GM23338 (cell line): ENCODE measurements at regions not wholly inside any gene's neighbourhood (a gene's known extent, or its start where the extent isn't known, plus 50 kb on each side); places are given as distances from the start of the nearest gene placed in this dataset.

ENCODE experiments used
- ATAC-seq: fragments of 200-7000 bp; cut with Tn5 transposase; 3 replicates; pipeline ENCODE4 v1.9.1; 2020
- DNase-seq: peaks from one replicate; pipeline ENCODE4 v3.0.0-alpha.2; 2015; ENCODE audit warnings: low spot score
- H2AFZ ChIP-seq: fragments of 200-600 bp; sonication (generic); 2 replicates; pipeline ENCODE4 v1.8.0; 2016; ENCODE audit warnings: antibody characterized with exemption, mild to moderate bottlenecking, moderate library complexity
- H3F3A ChIP-seq: fragments of 200-600 bp; sonication (generic); replicated peaks from 2 replicates; pipeline ENCODE4 v1.8.0; 2017; ENCODE audit warnings: antibody characterized with exemption, mixed run types, low read depth
- H3K27ac ChIP-seq: fragments of 200-600 bp; sonication (generic); 2 replicates; pipeline ENCODE4 v1.6.1; 2016; ENCODE audit warnings: low read depth
- H3K27me3 ChIP-seq: fragments of 200-600 bp; sonication (generic); 2 replicates; pipeline ENCODE4 v1.8.0; 2016; ENCODE audit warnings: mild to moderate bottlenecking, mixed run types, moderate library complexity; ENCODE audit not compliant: insufficient read depth
- H3K36me3 ChIP-seq: fragments of 200-600 bp; sonication (generic); 2 replicates; pipeline ENCODE4 v1.8.0; 2016; ENCODE audit warnings: mild to moderate bottlenecking; ENCODE audit not compliant: insufficient read depth
- H3K4me1 ChIP-seq: fragments of 200-600 bp; sonication (generic); 2 replicates; pipeline ENCODE4 v1.8.0; 2016; ENCODE audit warnings: mild to moderate bottlenecking, moderate library complexity; ENCODE audit not compliant: insufficient read depth
- H3K4me2 ChIP-seq: fragments of 200-600 bp; sonication (generic); 2 replicates; pipeline ENCODE4 v1.7.1; 2017; ENCODE audit warnings: mixed run types
- H3K4me3 ChIP-seq: fragments of 200-600 bp; sonication (generic); 2 replicates; pipeline ENCODE4 v1.6.1; 2016; ENCODE audit warnings: mixed run types
- H3K79me2 ChIP-seq: fragments of 200-600 bp; sonication (generic); replicated peaks from 2 replicates; pipeline ENCODE4 v1.8.0; 2017; ENCODE audit warnings: mild to moderate bottlenecking; ENCODE audit not compliant: insufficient read depth
- H3K9me2 ChIP-seq: fragments of 200-600 bp; sonication (generic); 2 replicates; pipeline ENCODE4 v1.8.0; 2017; ENCODE audit not compliant: insufficient read depth
- H4K20me1 ChIP-seq: fragments of 200-600 bp; sonication (generic); replicated peaks from 2 replicates; pipeline ENCODE4 v1.8.0; 2017; ENCODE audit warnings: mild to moderate bottlenecking; ENCODE audit not compliant: insufficient read depth
- H3K27ac Mint-ChIP-seq: 2 replicates; pipeline ENCODE4 v1.8.0; 2020; ENCODE audit warnings: inconsistent platforms, mild to moderate bottlenecking, moderate library complexity, mixed read lengths
- H3K27me3 Mint-ChIP-seq: 3 replicates; pipeline ENCODE4 v1.8.0; 2022; ENCODE audit warnings: low read depth, mild to moderate bottlenecking, moderate library complexity, mixed read lengths, inconsistent platforms; ENCODE audit not compliant: insufficient read depth, poor library complexity
- H3K36me3 Mint-ChIP-seq: 3 replicates; pipeline ENCODE4 v1.8.0; 2021; ENCODE audit warnings: low read depth, mild to moderate bottlenecking, inconsistent platforms, moderate library complexity, mixed read lengths
- H3K4me1 Mint-ChIP-seq: 3 replicates; pipeline ENCODE4 v1.8.0; 2020; ENCODE audit warnings: mild to moderate bottlenecking, inconsistent platforms, mixed read lengths
- H3K4me3 Mint-ChIP-seq: 3 replicates; pipeline ENCODE4 v1.8.0; 2021; ENCODE audit warnings: moderate library complexity, mild to moderate bottlenecking, inconsistent platforms, mixed read lengths
- H3K9me3 Mint-ChIP-seq: 3 replicates; pipeline ENCODE4 v1.8.0; 2020; ENCODE audit warnings: moderate library complexity, mild to moderate bottlenecking, inconsistent platforms, mixed read lengths
- EZH2 ChIP-seq: fragments of 200-600 bp; sonication (generic); IDR thresholded peaks from one replicate; pipeline ENCODE4 v1.8.0; 2017; ENCODE audit warnings: antibody characterized with exemption, mild to moderate bottlenecking, low read depth; ENCODE audit not compliant: unreplicated experiment
- EZH2phosphoT487 ChIP-seq: fragments of 200-600 bp; sonication (generic); IDR thresholded peaks from one replicate; pipeline ENCODE4 v1.8.1; 2018; ENCODE audit warnings: antibody characterized with exemption; ENCODE audit not compliant: unreplicated experiment
- JUNB ChIP-seq: IDR thresholded peaks from one replicate; pipeline ENCODE4 v1.6.1; 2016; ENCODE audit warnings: antibody characterized with exemption; ENCODE audit not compliant: unreplicated experiment
- NANOG ChIP-seq: IDR thresholded peaks from 2 replicates; pipeline ENCODE4 v1.6.1; 2016; ENCODE audit warnings: antibody characterized with exemption, borderline replicate concordance
- POLR2AphosphoS5 ChIP-seq: IDR thresholded peaks from 2 replicates; pipeline ENCODE4 v1.6.1; 2016; ENCODE audit warnings: antibody characterized with exemption, low read depth
- ZNF114 ChIP-seq: fragments of 250-450 bp; sonication (Bioruptor Pico); IDR thresholded peaks from 2 replicates; pipeline ENCODE4 v1.5.0; 2020; ENCODE audit warnings: mild to moderate bottlenecking, moderate library complexity
- ZNF331 ChIP-seq: fragments of 250-450 bp; sonication (Bioruptor Pico); IDR thresholded peaks from 2 replicates; pipeline ENCODE4 v1.5.0; 2020; ENCODE audit warnings: low read depth, mild to moderate bottlenecking, moderate library complexity
- TF ChIP-seq, protein P1 (sequence below), 2 experiments: fragments of 200-600 bp in 1 of 2; sonication (generic) in 1 of 2; conservative IDR thresholded peaks; 2 replicates each; pipeline versions ENCODE4 v1.5.1 to v1.6.1; 2016 to 2017; ENCODE audit warnings: antibody characterized with exemption in 2 of 2, low read depth in 2 of 2, mild to moderate bottlenecking in 2 of 2, moderate library complexity in 1 of 2
- TF ChIP-seq, protein P2 (sequence below): IDR thresholded peaks from 2 replicates; pipeline ENCODE4 v1.6.1; 2016; ENCODE audit warnings: antibody characterized with exemption
- TF ChIP-seq, protein P3 (sequence below): IDR thresholded peaks from one replicate; pipeline ENCODE4 v1.6.1; 2018; ENCODE audit warnings: antibody characterized with exemption; ENCODE audit not compliant: unreplicated experiment

DNA sequence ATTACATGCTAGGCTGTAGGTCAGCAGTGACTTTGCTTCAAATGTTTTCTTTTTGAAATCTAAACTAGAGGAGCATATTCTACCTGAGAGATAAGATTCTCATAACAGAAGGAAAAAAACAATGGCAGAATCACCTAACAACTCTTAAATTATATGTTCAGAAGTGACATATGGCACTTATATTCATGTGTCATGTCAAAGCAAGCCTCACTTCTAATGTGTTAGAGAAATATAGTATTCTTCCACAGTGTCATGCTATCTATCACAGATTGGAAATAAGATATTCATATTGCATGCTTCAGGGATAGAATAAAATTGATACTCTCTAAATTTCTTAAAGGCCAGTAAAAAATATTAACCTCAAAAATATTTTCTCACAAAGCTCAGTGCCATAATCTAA, 874.6 kb upstream of the PRMT6 start (continued):
- TF ChIP-seq, protein P1, sequence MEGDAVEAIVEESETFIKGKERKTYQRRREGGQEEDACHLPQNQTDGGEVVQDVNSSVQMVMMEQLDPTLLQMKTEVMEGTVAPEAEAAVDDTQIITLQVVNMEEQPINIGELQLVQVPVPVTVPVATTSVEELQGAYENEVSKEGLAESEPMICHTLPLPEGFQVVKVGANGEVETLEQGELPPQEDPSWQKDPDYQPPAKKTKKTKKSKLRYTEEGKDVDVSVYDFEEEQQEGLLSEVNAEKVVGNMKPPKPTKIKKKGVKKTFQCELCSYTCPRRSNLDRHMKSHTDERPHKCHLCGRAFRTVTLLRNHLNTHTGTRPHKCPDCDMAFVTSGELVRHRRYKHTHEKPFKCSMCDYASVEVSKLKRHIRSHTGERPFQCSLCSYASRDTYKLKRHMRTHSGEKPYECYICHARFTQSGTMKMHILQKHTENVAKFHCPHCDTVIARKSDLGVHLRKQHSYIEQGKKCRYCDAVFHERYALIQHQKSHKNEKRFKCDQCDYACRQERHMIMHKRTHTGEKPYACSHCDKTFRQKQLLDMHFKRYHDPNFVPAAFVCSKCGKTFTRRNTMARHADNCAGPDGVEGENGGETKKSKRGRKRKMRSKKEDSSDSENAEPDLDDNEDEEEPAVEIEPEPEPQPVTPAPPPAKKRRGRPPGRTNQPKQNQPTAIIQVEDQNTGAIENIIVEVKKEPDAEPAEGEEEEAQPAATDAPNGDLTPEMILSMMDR (conservative IDR thresholded peaks at IDR 0.05; ENCODE audit: low read depth in 2 of 2) = no peak
- TF ChIP-seq ZNF331 (CRISPR knock-in tag) (no peak), NANOG (no peak), JUNB (no peak), EZH2 (no peak)
- TF ChIP-seq, protein P2, sequence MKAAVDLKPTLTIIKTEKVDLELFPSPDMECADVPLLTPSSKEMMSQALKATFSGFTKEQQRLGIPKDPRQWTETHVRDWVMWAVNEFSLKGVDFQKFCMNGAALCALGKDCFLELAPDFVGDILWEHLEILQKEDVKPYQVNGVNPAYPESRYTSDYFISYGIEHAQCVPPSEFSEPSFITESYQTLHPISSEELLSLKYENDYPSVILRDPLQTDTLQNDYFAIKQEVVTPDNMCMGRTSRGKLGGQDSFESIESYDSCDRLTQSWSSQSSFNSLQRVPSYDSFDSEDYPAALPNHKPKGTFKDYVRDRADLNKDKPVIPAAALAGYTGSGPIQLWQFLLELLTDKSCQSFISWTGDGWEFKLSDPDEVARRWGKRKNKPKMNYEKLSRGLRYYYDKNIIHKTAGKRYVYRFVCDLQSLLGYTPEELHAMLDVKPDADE = no peak

DNA sequence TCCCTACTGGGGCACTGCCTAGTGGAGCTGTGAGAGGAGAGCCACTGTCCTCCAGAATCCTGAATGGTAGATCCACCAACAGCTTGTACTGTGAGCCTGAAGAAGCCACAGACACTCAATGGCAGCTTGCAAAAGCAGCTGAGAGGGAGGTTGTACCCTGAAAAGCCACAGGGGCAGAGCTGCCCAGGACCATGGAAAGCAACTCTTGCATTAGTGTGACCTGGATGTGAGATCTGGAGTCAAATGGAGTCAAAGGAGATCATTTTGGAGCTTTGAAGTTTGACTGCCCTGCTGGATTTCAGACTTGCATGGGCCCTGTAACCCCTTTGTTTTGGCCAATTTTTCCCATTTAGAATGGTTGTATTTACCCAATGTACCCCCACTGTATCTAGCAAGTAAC, 871.4 kb upstream of the PRMT6 start:
- H3F3A ChIP-seq = no peaks in the 10 kb centered on the region
- H3K4me1 Mint-ChIP-seq = no peaks in the 10 kb centered on the region
- no peak overlapping the region for H3K4me3 ChIP-seq
- no peak overlapping the region for H3K27ac ChIP-seq
- H3K79me2 ChIP-seq = no peaks in the 10 kb centered on the region
- H3K4me1 ChIP-seq = no peaks in the 10 kb centered on the region
- H3K4me2 ChIP-seq = no peak overlapping the region
- no peaks in the 10 kb centered on the region for H3K27me3 Mint-ChIP-seq
- no peak for DNase-seq
- H4K20me1 ChIP-seq = no peaks in the 10 kb centered on the region
- 0 out of 2 replicates have a peak, but pooled peaks cover 7% of the 10 kb centered on the region for H3K9me2 ChIP-seq
- peaks cover 9% of the 10 kb centered on the region; the same call in 2 of the 3 replicates for H3K36me3 Mint-ChIP-seq
- H3K36me3 ChIP-seq = no peaks in the 10 kb centered on the region; the same call in 1 of the 2 replicates
- no peaks in the 10 kb centered on the region for H3K27me3 ChIP-seq
- H3K9me3 Mint-ChIP-seq = peaks cover 21% of the 10 kb centered on the region
- H3K4me3 Mint-ChIP-seq = no peak overlapping the region
- no peak overlapping the region for H3K27ac Mint-ChIP-seq
- no peak for ATAC-seq
- H2AFZ ChIP-seq = no peak overlapping the region
- TF ChIP-seq, protein P2 = no peak
- TF ChIP-seq NANOG (no peak), ZNF114 (CRISPR knock-in tag) (no peak), ZNF331 (CRISPR knock-in tag) (no peak), EZH2phosphoT487 (no peak), POLR2AphosphoS5 (no peak), EZH2 (no peak)
- TF ChIP-seq, protein P1 (conservative IDR thresholded peaks at IDR 0.05; ENCODE audit: low read depth in 2 of 2) = no peak
- TF ChIP-seq, protein P3, sequence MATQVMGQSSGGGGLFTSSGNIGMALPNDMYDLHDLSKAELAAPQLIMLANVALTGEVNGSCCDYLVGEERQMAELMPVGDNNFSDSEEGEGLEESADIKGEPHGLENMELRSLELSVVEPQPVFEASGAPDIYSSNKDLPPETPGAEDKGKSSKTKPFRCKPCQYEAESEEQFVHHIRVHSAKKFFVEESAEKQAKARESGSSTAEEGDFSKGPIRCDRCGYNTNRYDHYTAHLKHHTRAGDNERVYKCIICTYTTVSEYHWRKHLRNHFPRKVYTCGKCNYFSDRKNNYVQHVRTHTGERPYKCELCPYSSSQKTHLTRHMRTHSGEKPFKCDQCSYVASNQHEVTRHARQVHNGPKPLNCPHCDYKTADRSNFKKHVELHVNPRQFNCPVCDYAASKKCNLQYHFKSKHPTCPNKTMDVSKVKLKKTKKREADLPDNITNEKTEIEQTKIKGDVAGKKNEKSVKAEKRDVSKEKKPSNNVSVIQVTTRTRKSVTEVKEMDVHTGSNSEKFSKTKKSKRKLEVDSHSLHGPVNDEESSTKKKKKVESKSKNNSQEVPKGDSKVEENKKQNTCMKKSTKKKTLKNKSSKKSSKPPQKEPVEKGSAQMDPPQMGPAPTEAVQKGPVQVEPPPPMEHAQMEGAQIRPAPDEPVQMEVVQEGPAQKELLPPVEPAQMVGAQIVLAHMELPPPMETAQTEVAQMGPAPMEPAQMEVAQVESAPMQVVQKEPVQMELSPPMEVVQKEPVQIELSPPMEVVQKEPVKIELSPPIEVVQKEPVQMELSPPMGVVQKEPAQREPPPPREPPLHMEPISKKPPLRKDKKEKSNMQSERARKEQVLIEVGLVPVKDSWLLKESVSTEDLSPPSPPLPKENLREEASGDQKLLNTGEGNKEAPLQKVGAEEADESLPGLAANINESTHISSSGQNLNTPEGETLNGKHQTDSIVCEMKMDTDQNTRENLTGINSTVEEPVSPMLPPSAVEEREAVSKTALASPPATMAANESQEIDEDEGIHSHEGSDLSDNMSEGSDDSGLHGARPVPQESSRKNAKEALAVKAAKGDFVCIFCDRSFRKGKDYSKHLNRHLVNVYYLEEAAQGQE = no peak
